Esophagus muscularis mucosa (tissue), 3 donors: ENCODE measurements at regions not wholly inside any gene's neighbourhood (a gene's known extent, or its start where the extent isn't known, plus 50 kb on each side); places are given as distances from the start of the nearest gene placed in this dataset.

Source experiments
- CTCF ChIP-seq, 3 experiments: fragments of 200-600 bp in 2 of 3; fragments of 450-650 bp in 1 of 3; sonication (generic) in 2 of 3; IDR thresholded peaks; one replicate each; pipeline ENCODE4 v1.5.1; 2017 to 2019; ENCODE audit warnings: antibody characterized with exemption in 3 of 3, mild to moderate bottlenecking in 2 of 3, moderate library complexity in 1 of 3
- POLR2A ChIP-seq: fragments of 450-650 bp; IDR thresholded peaks from one replicate; pipeline ENCODE4 v1.6.1; 2017; ENCODE audit warnings: antibody characterized with exemption, moderate library complexity, mild to moderate bottlenecking, low read depth

GRCh38 chr1:109818988-109819764 is 55.5 kb upstream of the EPS8L3 start:
- TF ChIP-seq CTCF (IDR thresholded peaks at IDR 0.05) (no peak), POLR2A (no peak)
